Non-pigmented ciliary epithelial cell (primary cell): ENCODE measurements at regions not wholly inside any gene's neighbourhood (a gene's known extent, or its start where the extent isn't known, plus 50 kb on each side); places are given as distances from the start of the nearest gene placed in this dataset.
"Not testable (repeated sequence)": the region's sequence is repeated elsewhere in the genome, so short reads cannot be mapped to it uniquely, and the experiment has no call there.

Source experiments
- DNase-seq: peaks from one replicate; pipeline ENCODE4 v3.0.0-alpha.2; 2010; ENCODE audit warnings: low read depth

DNA sequence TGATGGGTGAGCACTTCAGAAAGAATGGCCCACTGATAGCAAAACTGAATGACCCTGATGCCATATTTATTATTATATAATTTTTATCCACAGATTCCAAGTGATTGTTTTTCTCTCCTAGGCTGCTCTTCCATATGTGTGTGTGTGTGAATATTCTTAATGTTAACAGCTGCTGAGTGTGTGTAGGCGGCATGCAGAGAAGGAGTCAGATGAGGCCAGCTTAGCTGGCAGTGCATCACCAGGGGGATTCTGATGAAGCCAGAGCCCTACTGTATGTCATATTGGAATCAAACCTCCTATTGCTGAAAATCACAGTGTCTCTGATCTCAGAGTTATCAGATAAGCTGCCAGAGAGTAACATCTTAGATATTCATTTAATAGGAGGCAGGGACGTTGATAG is 177.1 kb downstream of the DMAC1 start:
- DNase-seq: no peak

GRCh38 chr9:7615344-7615743 is 184.2 kb downstream of the DMAC1 start:
- no peak for DNase-seq

DNA sequence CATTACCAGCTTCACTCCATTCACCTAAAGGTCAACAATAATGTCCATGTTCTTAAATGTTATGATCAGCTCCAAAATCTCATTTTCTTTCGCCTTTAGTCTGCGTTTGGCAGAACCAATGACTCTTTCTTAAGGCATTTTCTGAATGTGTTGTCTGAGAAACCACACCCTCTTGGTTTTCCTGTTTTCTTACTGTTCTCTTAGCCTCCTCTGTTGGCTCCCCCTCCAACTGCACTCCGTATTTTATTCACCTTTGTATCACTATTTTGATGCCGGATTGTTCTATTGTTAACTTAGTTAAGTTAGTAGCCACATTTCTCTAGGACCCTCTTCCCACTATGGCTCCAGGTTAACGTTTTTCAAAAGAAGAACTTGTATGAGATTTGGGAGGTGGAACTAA is 185.6 kb downstream of the DMAC1 start:
- no peak for DNase-seq

- DNase-seq: no peak
These were observed 191.3 kb downstream of the DMAC1 start for GRCh38 chr9:7608261-7608660.

- DNase-seq: no peak
These were observed 192.2 kb downstream of the DMAC1 start for GRCh38 chr9:7607421-7607820.

- DNase-seq: no peak
These were observed 193.0 kb downstream of the DMAC1 start for GRCh38 chr9:7606591-7606990.

GRCh38 chr9:7601739-7602138 is 197.8 kb downstream of the DMAC1 start:
- no peak for DNase-seq

DNA sequence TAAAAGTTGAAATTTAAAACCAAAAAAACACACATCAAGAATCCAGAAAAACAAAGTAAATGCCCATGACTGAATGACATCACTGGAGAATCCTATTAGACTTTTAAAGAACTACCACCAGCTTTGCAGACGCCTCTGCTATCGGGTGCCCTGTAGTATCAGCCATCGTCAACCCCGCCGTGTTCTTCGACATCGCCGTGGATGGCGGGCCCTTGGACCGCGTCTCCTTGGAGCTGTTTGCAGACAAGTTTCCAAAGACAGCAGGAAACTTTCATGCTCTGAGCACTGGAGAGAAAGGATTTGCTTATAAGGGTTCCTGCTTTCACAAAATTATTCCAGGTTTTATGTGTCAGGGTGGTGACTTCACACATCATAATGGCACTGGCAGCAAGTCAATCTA is 201.9 kb downstream of the DMAC1 start:
- DNase-seq: no peak

- no peak for DNase-seq
These were observed 207.0 kb downstream of the DMAC1 start for GRCh38 chr9:7592321-7593316.

DNA sequence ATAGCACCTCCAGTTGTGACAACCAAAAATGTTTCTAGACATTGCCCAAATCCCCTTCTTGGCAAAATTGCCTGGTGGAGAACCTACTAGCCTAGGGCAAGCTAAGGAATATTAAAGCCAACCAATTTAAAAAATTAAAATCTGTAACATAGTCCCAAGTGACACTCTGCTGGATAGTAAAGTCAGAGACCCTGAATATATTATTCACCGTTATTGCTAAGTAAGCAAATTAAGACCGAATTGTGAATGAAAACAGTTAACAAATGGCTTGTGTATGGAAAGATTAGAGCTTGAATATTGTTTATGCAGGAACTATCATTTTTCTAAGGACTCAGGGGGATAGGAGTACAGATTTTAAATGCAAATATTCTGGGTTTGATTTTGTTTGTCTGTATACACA is 208.1 kb downstream of the DMAC1 start:
- no peak for DNase-seq

DNA sequence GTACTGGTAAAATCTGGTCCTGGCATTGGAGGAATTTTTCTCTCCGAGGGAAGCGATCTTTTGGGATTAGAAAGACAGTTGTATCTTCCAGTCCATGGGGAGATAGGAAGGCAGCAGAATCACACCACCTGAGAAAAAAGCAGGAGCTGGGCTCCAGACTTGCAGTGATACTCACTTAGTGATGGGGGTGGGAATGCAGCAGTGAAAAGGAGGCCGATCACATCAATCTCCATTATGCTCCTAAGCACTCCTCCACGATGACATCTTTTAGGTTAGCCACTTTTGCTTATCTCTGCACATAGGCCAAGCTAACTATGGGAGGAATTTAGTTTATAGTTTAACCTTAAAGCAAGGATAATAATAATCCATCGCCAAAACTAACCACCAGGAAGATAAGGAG is 219.0 kb downstream of the DMAC1 start:
- DNase-seq: no peak

DNA sequence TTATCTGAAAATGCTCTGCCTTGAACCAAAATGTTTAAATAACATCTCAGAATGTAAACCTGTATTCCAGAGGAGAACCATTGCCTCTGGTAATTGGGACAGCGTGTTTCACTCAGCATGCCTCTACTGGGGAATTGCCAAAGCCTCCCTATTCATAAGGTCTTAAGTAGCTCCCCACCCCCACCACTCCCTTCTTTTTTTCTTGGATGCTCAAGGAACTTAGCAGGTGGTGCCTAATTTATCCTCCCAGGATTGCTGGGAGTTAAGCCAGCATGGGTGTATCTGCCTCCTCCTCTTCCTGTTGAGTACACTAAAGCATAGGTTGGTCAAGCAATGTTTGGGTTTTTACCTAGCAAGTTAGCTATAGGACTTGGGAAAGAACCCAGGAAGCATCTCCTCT is 220.2 kb downstream of the DMAC1 start:
- DNase-seq: no peak

DNA sequence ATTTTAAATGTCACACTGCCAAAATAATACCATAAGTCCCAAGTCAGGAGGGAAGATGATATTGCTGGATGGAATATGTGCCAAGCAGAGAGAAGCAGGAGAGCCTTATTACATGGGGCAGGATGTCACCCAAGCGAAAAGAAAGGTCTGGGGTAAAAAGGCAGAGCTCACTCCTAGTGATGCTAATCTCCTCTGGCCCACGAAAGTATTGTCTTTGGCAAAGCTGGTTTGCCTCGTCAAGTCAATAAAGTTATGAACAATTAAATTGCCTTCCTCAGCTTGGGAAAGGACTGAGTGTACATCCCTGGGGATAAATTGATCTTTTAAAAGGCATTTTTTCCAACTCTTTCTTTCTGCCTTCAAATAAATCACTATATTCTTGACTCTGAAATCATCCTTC is 220.6 kb downstream of the DMAC1 start:
- DNase-seq: no peak

GRCh38 chr9:7570107-7570720 is 229.4 kb downstream of the DMAC1 start:
- DNase-seq: peak; percentile 8

GRCh38 chr9:7567687-7568086 is 231.9 kb downstream of the DMAC1 start:
- DNase-seq: no peak

DNA sequence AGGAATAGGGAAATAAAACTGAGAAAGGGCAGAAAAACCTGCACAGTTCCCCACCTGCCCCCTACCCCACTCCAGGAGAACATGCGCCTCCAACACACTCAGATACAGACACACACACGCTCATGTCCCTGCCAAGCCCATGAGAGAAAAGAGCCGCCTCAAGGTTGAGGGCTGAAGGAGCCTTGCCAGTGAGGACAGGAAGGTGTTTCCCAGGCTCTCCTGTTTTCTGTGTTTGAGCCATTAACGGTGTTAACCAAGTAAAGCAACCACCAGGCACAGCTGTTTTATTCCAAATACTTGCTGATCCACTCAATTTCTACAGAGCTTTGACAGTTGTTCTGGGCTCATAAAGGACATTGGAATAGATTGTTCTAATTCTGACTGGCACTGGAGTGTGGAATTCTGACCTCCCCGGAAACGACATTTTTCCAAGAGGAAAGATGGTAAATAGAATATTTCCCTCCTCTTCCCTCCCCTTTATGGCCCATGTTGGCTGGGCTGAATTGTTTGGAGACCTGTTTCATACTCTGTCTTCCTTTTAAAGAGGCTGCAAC is 238.0 kb downstream of the DMAC1 start:
- DNase-seq: no peak

DNA sequence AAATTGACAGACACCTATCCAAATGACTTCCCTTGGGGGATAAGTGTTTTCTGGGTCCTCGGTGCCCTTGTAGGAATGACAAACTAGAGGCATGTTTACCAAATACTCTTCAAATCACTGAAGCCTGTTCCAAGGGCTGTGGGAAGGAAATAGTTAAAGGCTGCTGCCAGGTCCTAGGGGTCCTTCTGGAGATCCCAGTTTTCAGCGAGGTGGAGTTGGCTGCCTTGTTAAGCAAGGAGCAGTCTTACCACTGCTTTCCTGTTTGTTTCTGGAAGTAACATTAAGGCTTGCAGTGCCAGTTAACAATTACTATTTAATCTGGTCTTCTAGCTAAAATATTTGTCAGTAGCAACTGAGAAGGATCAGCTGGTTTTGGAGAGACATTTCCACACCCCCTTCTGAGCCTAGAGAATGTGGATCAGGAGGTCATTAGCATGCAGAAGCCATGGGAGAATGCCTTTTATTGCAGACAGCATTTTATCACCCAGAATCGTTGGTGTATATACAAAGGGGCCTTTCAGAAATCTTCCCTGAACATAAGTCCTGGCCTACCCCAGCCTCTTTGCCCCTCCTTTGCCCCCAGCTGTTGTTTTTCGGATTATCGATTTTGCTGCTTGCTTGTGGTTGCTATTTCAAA is 238.8 kb downstream of the DMAC1 start:
- DNase-seq: no peak

DNA sequence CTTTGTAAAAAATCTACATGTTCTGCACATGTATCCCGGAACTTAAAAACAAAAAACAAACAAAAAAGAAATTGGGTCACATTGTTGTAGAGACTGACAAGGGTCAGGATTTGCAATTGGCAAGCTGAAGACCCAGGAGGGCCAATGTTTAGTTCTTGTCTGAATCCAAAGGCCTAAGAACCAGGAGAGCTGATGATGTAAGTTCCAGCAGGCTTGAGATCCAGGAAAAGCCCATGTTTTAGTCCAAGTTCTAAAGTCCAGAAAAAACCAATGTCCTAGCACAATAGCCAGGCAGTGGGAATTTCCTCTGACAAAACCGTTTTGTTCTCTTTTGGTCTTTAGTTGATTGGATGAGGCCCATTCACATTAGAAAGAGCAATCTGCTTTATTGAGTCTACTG is 244.9 kb downstream of the DMAC1 start:
- no peak for DNase-seq

GRCh38 chr9:7552706-7553105 is 246.9 kb downstream of the DMAC1 start:
- not testable (repeated sequence) for DNase-seq

- DNase-seq: no peak
These were observed 250.3 kb downstream of the DMAC1 start for GRCh38 chr9:7549249-7549648.

- DNase-seq: no peak
These were observed 253.3 kb downstream of the DMAC1 start for GRCh38 chr9:7546261-7546660.

GRCh38 chr9:7545371-7546165 is 254.0 kb downstream of the DMAC1 start:
- DNase-seq: no peak
